ENCODE measurements at regions not wholly inside any gene's neighbourhood (a gene's known extent, or its start where the extent isn't known, plus 50 kb on each side); places are given as distances from the start of the nearest gene placed in this dataset.

DNA sequence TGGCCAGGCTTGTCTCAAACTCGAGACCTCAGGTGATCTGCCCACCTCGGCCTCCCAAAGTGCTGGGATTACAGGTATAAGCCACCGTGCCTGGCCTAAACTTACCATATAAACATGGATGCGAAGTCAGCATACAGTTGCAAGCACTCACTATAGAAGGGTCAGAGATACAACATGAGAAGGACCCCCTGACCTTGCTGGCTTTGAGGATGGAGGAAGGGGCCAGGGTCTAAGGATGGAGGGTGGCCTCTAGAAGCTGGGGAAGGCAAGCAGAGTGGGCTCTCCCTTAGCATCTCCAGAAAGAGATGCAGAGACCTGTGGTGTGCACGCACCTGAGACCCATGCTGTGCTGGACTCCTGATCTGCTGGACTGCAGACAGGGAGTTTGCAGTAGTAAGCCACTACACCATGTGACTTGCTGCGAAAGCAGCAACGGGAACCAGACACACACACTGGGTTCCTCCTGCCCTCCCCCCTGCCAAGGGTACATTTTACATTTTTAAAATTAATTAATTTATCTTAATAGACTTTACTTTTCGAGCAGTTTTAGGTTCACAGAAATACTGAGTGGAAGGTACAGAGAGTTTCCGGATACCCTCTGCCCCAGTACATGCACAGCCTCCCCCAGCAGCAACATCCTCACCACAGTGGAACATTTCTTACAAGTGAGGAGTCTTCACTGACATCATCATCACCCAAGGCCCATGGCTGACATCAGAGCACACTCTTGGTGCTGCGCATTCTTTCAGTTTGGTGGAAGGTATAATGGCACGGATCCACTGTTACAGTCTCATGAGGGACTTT lies 170.1 kb upstream of the B3GAT1 start:
- in situ Hi-C loops (cut with MboI; ENCODE audit: low sequenced_read_pairs in 4 of 4), result no loop called here
- DNase-seq (no peak), ATAC-seq (no peak)
- H3K36me3 ChIP-seq, result no peaks in the 10 kb centered on the region
- intact Hi-C loops (cut with DNase I; ENCODE audit: low total_unique reads), result no loop called here
- H3K9me3 ChIP-seq, result no peaks in the 10 kb centered on the region
- TF ChIP-seq, protein P1, sequence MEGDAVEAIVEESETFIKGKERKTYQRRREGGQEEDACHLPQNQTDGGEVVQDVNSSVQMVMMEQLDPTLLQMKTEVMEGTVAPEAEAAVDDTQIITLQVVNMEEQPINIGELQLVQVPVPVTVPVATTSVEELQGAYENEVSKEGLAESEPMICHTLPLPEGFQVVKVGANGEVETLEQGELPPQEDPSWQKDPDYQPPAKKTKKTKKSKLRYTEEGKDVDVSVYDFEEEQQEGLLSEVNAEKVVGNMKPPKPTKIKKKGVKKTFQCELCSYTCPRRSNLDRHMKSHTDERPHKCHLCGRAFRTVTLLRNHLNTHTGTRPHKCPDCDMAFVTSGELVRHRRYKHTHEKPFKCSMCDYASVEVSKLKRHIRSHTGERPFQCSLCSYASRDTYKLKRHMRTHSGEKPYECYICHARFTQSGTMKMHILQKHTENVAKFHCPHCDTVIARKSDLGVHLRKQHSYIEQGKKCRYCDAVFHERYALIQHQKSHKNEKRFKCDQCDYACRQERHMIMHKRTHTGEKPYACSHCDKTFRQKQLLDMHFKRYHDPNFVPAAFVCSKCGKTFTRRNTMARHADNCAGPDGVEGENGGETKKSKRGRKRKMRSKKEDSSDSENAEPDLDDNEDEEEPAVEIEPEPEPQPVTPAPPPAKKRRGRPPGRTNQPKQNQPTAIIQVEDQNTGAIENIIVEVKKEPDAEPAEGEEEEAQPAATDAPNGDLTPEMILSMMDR (IDR thresholded peaks at IDR 0.05 in 4 of 5, conservative IDR thresholded peaks at IDR 0.05 in 1 of 5), result no peak
- TF ChIP-seq POLR2A (IDR thresholded peaks at IDR 0.05), result no peak
- no peaks in the 10 kb centered on the region for H3K4me1 ChIP-seq
- no peak overlapping the region for H3K27ac ChIP-seq
- no peak overlapping the region for H3K4me3 ChIP-seq
- H3K27me3 ChIP-seq, result peaks cover 0 to 7% (median 0%) of the 10 kb centered on the region in 3 donors

- Histone ChIP-seq H3K27ac (no peak overlapping the region), H3K9me3 (no peaks in the 10 kb centered on the region), H3K36me3 (no peaks in the 10 kb centered on the region), H3K27me3 (peaks cover 0 to 7% (median 0%) of the 10 kb centered on the region in 3 donors), H3K4me1 (no peaks in the 10 kb centered on the region), H3K4me3 (no peak overlapping the region)
- no peak for TF ChIP-seq POLR2A (IDR thresholded peaks at IDR 0.05)
- TF ChIP-seq, protein P1 (IDR thresholded peaks at IDR 0.05 in 4 of 5, conservative IDR thresholded peaks at IDR 0.05 in 1 of 5), result no peak
- in situ Hi-C loops (cut with MboI; ENCODE audit: low sequenced_read_pairs in 4 of 4), result no loop called here
- DNase-seq (no peak), ATAC-seq (no peak)
- intact Hi-C loops (cut with DNase I; ENCODE audit: low total_unique reads), result no loop called here
These were observed 169.1 kb upstream of the B3GAT1 start for GRCh38 chr11:134581121-134581626.

- intact Hi-C loops (cut with DNase I; ENCODE audit: low total_unique reads) (no loop called here), in situ Hi-C loops (cut with MboI; ENCODE audit: low sequenced_read_pairs in 4 of 4) (no loop called here)
These were observed 168.6 kb upstream of the B3GAT1 start for GRCh38 chr11:134580610-134580975.

DNA sequence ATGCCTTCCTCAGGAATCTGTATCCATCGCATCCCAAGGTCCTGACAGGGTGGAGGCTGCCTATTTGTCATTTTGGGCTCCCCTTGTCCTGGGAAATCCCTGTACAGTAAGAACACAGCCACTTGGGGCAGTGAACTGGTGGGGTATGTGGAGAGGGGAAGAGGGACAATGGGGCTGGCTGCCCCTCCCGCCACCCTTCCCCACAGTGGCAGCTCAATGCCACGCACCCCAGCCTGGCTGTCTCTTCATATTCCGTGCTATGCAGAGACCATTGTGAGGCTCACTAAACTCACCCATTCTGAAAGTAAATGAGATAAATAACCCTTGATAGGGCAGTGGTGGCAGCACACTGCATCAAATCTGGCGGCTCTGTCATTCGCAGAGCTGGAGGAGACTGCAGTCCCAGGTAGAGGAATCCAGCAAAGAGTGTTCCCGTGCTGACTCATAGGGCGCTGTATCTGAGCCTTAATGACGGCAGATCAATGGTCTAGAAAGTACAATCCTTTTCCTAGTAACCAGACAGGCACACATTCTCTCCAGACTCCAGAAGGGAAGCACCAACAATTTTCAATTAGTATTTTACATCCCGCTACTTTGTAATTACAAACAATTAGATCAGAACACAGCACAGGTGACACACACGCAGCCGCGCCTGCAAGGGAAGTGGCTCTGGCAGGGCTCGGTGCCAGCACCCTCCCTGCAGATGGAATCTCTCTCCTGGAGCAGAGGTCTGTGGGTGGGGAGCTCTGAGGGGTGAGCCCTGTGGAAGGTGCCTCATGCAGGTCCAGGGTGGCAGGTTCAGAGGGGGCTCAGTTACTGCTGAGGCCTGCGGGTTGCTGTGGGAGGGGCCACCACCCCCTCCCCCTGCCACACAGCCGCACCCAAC lies 167.9 kb upstream of the B3GAT1 start:
- DNase-seq, result no peak
- Histone ChIP-seq H3K27ac (no peak overlapping the region), H3K4me1 (no peaks in the 10 kb centered on the region), H3K27me3 (peaks cover 0 to 7% (median 0%) of the 10 kb centered on the region in 3 donors), H3K4me3 (no peak overlapping the region), H3K9me3 (no peaks in the 10 kb centered on the region), H3K36me3 (no peaks in the 10 kb centered on the region)
- in situ Hi-C loops (cut with MboI; ENCODE audit: low sequenced_read_pairs in 4 of 4) (no loop called here), intact Hi-C loops (cut with DNase I; ENCODE audit: low total_unique reads) (no loop called here)
- TF ChIP-seq, protein P1 (IDR thresholded peaks at IDR 0.05 in 4 of 5, conservative IDR thresholded peaks at IDR 0.05 in 1 of 5), result no peak
- TF ChIP-seq POLR2A (IDR thresholded peaks at IDR 0.05), result no peak
- no peak for ATAC-seq

More at GRCh38 chr11:134580610-134580975, 168.6 kb upstream of the B3GAT1 start:
- no peak overlapping the region for H3K27ac ChIP-seq
- peaks cover 0 to 7% (median 0%) of the 10 kb centered on the region in 3 donors for H3K27me3 ChIP-seq
- no peaks in the 10 kb centered on the region for H3K9me3 ChIP-seq
- DNase-seq, result no peak
- H3K4me1 ChIP-seq, result no peaks in the 10 kb centered on the region
- no peak for TF ChIP-seq POLR2A (IDR thresholded peaks at IDR 0.05)
- TF ChIP-seq, protein P1 (IDR thresholded peaks at IDR 0.05 in 4 of 5, conservative IDR thresholded peaks at IDR 0.05 in 1 of 5), result no peak
- H3K4me3 ChIP-seq, result no peak overlapping the region
- no peaks in the 10 kb centered on the region for H3K36me3 ChIP-seq
- no peak for ATAC-seq
